Cardiac muscle cell (in vitro differentiated cells and primary cell): ENCODE measurements at regions not wholly inside any gene's neighbourhood (a gene's known extent, or its start where the extent isn't known, plus 50 kb on each side); places are given as distances from the start of the nearest gene placed in this dataset.
"Not testable (repeated sequence)": the region's sequence is repeated elsewhere in the genome, so short reads cannot be mapped to it uniquely, and the experiment has no call there.

Experiments used
- DNase-seq, 2 donors: peaks; one replicate each; pipeline versions ENCODE4 v3.0.0 to v3.0.0-alpha.2; 2010 to 2017; ENCODE audit warnings: low read depth in 1 of 2, low spot score in 1 of 2
- H3K27ac ChIP-seq: fragments of 200-600 bp; sonication (generic); 2 replicates; pipeline ENCODE4 v1.5.1; 2016
- H3K27me3 ChIP-seq: fragments of 200-600 bp; sonication (generic); 2 replicates; pipeline ENCODE4 v1.6.0; 2016; ENCODE audit warnings: control low read depth
- H3K36me3 ChIP-seq: fragments of 200-600 bp; sonication (generic); 2 replicates; pipeline ENCODE4 v1.5.1; 2016; ENCODE audit warnings: control low read depth
- H3K4me1 ChIP-seq: fragments of 200-600 bp; sonication (generic); 2 replicates; pipeline ENCODE4 v1.8.1; 2017; ENCODE audit warnings: low read depth, mild to moderate bottlenecking, mixed run types
- H3K4me3 ChIP-seq: fragments of 200-600 bp; sonication (generic); 2 replicates; pipeline ENCODE4 v1.5.1; 2016; ENCODE audit warnings: mild to moderate bottlenecking
- H3K9me3 ChIP-seq: fragments of 200-600 bp; sonication (generic); 2 replicates; pipeline ENCODE4 v1.5.1; 2017; ENCODE audit warnings: low read depth, mild to moderate bottlenecking, control low read depth
- CTCF ChIP-seq: IDR thresholded peaks from 2 replicates; pipeline ENCODE4 v1.5.1; 2012; ENCODE audit warnings: low read depth, mild to moderate bottlenecking, low read length

- no peak for DNase-seq
- no peak overlapping the region for H3K27ac ChIP-seq
- no peak overlapping the region for H3K4me3 ChIP-seq
- H3K36me3 ChIP-seq, result no peaks in the 10 kb centered on the region
- H3K27me3 ChIP-seq, result peaks cover 13% of the 10 kb centered on the region
- no peaks in the 10 kb centered on the region for H3K9me3 ChIP-seq
- H3K4me1 ChIP-seq, result peaks cover 13% of the 10 kb centered on the region
- no peak for TF ChIP-seq CTCF
Measured at GRCh38 chr11:123323568-123323967, 106.5 kb upstream of the GRAMD1B start.

GRCh38 chr11:123321636-123322035, 108.4 kb upstream of the GRAMD1B start:
- DNase-seq, result no peak
- no peaks in the 10 kb centered on the region for H3K36me3 ChIP-seq
- no peak overlapping the region for H3K4me3 ChIP-seq
- peaks cover 13% of the 10 kb centered on the region for H3K27me3 ChIP-seq
- TF ChIP-seq CTCF, result no peak
- H3K9me3 ChIP-seq, result no peaks in the 10 kb centered on the region
- no peak overlapping the region for H3K27ac ChIP-seq
- peaks cover 8% of the 10 kb centered on the region for H3K4me1 ChIP-seq

GRCh38 chr11:123318623-123319022, 111.4 kb upstream of the GRAMD1B start:
- TF ChIP-seq CTCF, result no peak
- peaks cover 11% of the 10 kb centered on the region for H3K27me3 ChIP-seq
- no peak overlapping the region for H3K4me3 ChIP-seq
- peaks cover 3% of the 10 kb centered on the region for H3K4me1 ChIP-seq
- no peak overlapping the region for H3K27ac ChIP-seq
- no peaks in the 10 kb centered on the region for H3K9me3 ChIP-seq
- no peak for DNase-seq
- no peaks in the 10 kb centered on the region for H3K36me3 ChIP-seq

- peaks cover 11% of the 10 kb centered on the region for H3K27me3 ChIP-seq
- H3K27ac ChIP-seq, H3K36me3 ChIP-seq, H3K4me1 ChIP-seq, DNase-seq, H3K9me3 ChIP-seq, H3K4me3 ChIP-seq: not testable (repeated sequence)
Measured at GRCh38 chr11:123318132-123318531, 111.9 kb upstream of the GRAMD1B start.

- DNase-seq, result peak in 1 of 2 donors; percentile 76
- H3K27me3 ChIP-seq, result no peaks in the 10 kb centered on the region
- TF ChIP-seq CTCF, result no peak
- H3K4me3 ChIP-seq, result no peak overlapping the region
- no peaks in the 10 kb centered on the region for H3K4me1 ChIP-seq
- no peak overlapping the region for H3K27ac ChIP-seq
- no peaks in the 10 kb centered on the region for H3K36me3 ChIP-seq
- no peaks in the 10 kb centered on the region for H3K9me3 ChIP-seq
Measured at GRCh38 chr11:123316003-123316402, 114.1 kb upstream of the GRAMD1B start.

- Histone ChIP-seq H3K4me1 (no peaks in the 10 kb centered on the region), H3K36me3 (no peaks in the 10 kb centered on the region), H3K27ac (no peak overlapping the region), H3K9me3 (no peaks in the 10 kb centered on the region), H3K27me3 (no peaks in the 10 kb centered on the region), H3K4me3 (no peak overlapping the region)
- no peak for DNase-seq
- TF ChIP-seq CTCF, result no peak
Measured at GRCh38 chr11:123314972-123315371, 115.1 kb upstream of the GRAMD1B start.
